GM18499 (cell line): ENCODE measurements at regions not wholly inside any gene's neighbourhood (a gene's known extent, or its start where the extent isn't known, plus 50 kb on each side); places are given as distances from the start of the nearest gene placed in this dataset.

ENCODE experiments used
- ATAC-seq: cut with Tn5 transposase; IDR thresholded peaks from one replicate; pipeline ENCODE4 v1.9.1; 2021; ENCODE audit warnings: moderate number of reproducible peaks; ENCODE audit not compliant: insufficient read depth, unreplicated experiment

- no peak for ATAC-seq
Observed at GRCh38 chr11:116698080-116698479, 74.7 kb downstream of the BUD13 start.

- ATAC-seq: no peak
Observed at GRCh38 chr11:116697639-116698038, 75.1 kb downstream of the BUD13 start.

DNA sequence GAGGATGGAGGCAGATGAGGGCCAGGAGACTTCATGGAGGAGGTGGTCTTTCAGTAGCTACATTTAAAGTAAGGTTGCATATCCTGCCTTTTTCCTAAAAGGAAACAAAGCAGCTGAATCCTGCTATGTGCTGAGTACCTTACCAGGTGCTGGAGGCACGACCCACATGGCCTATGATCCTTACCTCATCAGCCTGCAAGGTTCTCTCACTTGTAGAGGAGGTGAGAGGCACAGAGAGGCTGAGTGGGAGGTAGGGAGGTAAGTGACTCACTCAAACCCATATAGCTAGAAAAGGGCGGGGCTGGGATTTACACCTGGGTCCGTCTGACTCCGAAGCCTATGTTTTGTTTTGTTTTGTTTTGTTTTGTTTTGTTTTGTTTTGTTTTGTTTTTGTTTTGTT, 75.8 kb downstream of the BUD13 start:
- ATAC-seq: no peak

DNA sequence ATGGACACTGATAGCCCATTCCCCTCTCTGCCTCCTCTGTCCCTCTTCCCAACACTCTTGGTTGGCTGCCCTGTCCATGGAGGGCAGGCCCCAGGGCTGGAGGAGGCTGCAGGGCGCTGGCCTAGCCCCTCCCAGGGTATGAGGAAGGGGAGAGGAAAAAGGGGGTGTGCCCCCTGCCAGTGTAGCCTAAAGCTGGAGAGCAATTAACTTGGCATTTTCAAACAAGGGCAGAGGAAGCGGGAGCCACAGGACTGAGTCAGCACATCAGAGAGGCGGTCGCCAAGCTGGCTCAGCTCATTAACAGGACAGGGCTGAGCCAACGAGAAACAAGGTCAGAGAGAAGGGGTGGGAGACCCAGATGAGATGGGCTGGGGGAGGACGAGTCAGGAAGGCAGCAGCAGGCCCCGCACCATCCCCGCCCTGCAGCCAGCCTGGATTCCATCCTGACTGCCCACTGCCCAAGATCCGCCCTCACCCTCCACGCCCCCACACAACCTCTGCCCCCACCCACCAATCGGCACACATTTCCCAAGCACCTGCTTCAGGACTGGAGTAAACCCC, 76.3 kb downstream of the BUD13 start:
- ATAC-seq: no peak

- no peak for ATAC-seq
Observed at GRCh38 chr11:116695657-116696254, 77.0 kb downstream of the BUD13 start.

- no peak for ATAC-seq
Observed at GRCh38 chr11:116694815-116695590, 77.8 kb downstream of the BUD13 start.

DNA sequence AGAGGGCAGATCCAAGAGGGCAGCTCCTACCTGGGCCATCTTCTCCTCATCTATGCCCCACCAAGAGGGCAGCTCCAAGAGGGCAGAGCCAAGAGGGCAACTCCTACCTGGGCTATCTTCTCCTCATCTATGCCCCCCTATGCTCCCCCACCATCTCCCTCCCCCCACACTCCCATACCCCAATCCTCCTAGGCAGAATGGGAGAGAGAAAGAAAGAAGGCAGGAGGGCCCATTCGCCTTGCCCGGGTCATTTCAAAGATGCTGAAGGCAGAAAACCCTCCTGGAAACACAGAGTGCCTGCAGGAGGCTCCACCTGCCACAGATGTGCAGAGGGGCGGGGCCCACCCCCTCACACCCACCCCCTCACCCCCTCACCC, 78.5 kb downstream of the BUD13 start:
- no peak for ATAC-seq

DNA sequence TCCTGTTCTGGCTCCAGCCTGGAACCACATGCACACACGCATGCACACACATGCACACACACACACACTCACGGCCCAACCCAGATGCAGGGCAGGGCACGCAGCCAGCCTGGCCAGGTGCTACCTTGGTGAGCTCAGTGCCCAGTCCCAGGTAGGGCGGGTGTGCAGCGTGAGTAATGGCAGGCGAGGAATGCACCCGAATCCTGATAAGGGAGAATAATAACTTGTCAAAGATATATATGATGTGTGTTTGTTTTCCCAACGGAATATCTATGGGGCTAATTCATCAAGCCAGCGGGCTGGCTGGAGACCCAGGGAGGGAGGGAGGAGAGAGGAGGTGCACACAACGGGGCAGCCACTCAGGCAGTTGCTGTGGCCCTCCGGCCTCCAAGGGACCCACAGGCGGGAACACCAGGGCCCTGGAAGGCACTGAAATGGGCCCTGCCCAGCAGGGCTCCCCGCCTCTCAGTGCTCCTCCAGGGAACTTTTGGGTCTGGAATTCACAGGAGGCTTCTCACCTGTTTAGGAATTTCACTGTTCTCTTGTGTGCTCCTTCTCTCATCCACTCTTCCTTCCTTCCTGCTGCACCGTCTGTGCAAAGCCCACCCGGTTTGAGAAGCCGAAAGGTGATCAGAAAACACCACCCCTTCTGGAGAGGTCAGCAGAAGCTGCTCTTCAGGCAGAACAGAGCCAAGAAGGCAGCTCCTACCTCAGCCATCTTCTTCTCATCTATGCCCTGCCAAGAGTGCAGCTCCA, 79.0 kb downstream of the BUD13 start:
- ATAC-seq: no peak

- no peak for ATAC-seq
Observed at GRCh38 chr11:116693102-116693570, 79.7 kb downstream of the BUD13 start.

GRCh38 chr11:116692318-116693101, 80.3 kb downstream of the BUD13 start:
- ATAC-seq: no peak

DNA sequence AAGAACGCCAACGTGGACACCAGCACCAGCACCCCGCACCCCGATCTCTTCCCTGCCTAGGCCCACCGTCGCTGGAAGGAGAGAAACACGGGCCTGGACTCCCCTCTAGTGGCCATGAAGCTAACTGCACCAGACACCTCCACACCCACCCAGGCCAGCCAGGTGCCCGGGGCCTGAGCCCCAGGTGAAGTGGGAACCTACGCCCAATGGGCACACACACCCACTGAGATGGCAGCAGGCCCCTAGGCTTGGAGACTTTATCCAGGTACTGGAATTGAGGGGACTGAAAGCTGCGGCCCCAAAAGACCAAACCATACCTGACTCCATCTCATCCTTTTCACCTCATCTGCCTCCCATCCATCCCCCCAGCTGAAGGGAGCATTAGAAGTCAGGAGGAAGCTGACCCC, 81.0 kb downstream of the BUD13 start:
- no peak for ATAC-seq

DNA sequence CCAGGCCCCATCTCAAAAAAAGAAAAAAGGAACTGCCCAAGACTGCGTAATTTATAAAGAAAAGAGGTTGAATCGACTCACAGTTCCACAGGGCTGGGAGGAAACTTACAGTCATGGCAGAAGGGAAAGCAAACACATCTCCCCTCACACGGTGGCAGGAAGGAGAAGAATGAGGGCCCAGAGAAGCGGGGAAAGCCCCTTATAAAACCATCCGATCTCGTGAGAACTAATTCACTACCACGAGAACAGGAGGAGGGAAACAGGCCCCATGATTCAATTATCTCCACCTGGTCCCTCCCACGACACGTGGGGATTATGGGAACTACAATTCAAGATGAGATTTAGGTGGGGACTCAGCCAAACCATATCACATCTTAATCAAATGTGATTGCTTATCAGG, 82.2 kb downstream of the BUD13 start:
- ATAC-seq: no peak

GRCh38 chr11:116689413-116690127, 83.2 kb downstream of the BUD13 start:
- no peak for ATAC-seq

- ATAC-seq: no peak
Observed at GRCh38 chr11:116688202-116688540, 84.6 kb downstream of the BUD13 start.

DNA sequence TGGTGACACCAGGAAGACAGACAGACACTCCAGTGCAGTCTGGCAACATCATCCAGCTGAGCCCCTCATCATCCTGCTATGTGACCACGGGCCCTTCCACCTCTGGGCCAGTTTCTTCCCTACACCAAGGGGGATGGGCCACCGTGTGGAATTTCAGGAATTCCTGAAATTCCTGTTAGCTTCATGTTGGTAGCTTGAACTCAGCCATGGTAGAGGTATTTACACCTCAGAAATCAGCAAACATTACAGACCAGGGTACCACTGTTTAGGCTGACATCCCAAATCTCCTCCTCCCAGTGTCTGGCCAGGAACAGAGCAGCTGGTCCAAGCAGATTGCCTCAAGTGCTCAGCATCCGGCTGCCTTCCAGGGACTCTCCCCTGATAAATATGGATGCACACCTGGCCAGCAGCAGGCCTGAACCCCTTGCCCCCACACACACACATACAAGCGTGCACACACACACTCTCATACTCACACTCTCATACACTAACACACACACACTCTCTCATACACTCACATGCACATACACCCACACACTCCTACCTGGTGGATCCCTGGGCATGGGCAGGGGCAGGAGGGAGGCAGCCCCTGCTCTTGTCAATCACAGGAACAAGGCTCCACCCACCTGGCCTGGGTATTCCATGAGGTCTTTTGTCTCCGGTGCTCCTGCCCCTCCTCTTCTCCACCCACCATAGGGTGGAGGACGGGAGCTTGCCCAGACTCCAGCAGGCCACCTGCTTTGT, 85.2 kb downstream of the BUD13 start:
- ATAC-seq: no peak

- ATAC-seq: no peak
Observed at GRCh38 chr11:116686866-116687265, 85.9 kb downstream of the BUD13 start.

DNA sequence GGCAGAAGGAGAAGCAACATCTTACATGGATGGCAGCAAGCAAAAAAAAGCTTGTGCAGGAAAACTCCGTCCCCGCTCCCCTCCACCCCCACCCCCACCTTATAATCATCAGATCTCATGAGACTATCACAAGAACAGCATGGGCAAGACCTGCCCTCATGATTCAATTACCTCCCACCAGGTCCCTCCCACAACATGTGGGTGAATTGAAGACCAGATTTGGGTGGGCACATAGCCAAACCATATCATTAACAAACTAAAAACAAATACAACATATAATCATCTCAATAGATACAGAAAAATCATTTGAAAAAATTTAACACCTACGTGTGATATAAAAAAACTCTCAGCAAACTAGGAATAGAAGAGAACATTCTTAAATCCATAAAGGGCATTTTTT, 88.8 kb downstream of the BUD13 start:
- no peak for ATAC-seq

DNA sequence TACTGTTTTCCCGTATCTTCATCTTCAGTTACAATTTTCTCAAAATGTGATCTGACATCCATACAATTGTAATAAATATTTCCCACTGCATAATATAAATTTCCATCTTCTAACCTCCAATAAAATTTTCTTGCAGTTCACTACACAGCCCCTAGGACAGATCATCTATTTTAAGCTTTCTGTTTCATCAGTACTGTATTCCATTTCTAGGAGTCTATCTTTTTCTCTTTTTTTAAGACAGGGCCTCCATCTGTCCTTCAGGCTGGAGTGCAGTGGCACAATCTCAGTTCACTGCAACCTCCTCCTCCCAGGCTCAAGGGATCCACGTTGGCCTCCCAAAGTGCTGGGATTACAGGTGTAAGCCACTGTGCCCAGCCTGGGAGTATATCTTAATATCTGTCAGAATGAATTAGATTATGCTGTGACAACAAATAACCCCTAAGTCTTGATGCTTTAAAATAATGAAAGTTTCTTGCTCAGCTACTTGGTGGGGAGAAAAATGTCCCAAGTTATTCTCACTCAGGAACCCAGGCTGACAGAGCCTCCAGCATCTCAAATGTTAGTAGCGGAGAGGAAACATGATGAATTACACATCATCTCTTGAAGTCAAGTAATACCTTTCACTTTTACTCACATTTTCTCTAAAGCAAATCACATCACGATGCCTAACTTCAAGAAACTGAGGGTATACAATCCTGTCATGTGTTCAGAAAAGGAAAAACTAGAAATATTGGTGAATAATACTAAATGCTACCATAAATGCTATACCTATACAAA, 92.2 kb downstream of the BUD13 start:
- ATAC-seq: no peak
